ENCODE measurements at regions not wholly inside any gene's neighbourhood (a gene's known extent, or its start where the extent isn't known, plus 50 kb on each side); places are given as distances from the start of the nearest gene placed in this dataset.
A peak's percentile ranks its signal among the peaks of the same experiment; 100 is the strongest.

GRCh38 chr11:127133061-127133460, 132.5 kb upstream of the KIRREL3 start:
- DNase-seq (ENCODE audit: low spot score in 2 of 2) (no peak), ATAC-seq (no peak)
- H3K36me3 Mint-ChIP-seq, result no peaks in the 10 kb centered on the region
- no peak overlapping the region for H3K27ac Mint-ChIP-seq
- H3K9me3 Mint-ChIP-seq, result peaks cover 0 to 3% of the 10 kb centered on the region in 2 donors

GRCh38 chr11:127130321-127130720, 129.8 kb upstream of the KIRREL3 start:
- Mint-ChIP-seq H3K27ac (no peak overlapping the region), H3K36me3 (no peaks in the 10 kb centered on the region), H3K9me3 (peaks cover 0 to 9% of the 10 kb centered on the region in 2 donors)
- DNase-seq (ENCODE audit: low spot score in 2 of 2) (no peak), ATAC-seq (no peak)

GRCh38 chr11:127126986-127127385, 126.4 kb upstream of the KIRREL3 start:
- DNase-seq (ENCODE audit: low spot score in 2 of 2) (no peak), ATAC-seq (no peak)
- no peak overlapping the region for H3K27ac Mint-ChIP-seq
- no peaks in the 10 kb centered on the region for H3K36me3 Mint-ChIP-seq
- peaks cover 0 to 7% of the 10 kb centered on the region in 2 donors for H3K9me3 Mint-ChIP-seq

GRCh38 chr11:127119356-127119755, 118.8 kb upstream of the KIRREL3 start:
- H3K36me3 Mint-ChIP-seq, result no peaks in the 10 kb centered on the region
- DNase-seq (ENCODE audit: low spot score in 2 of 2) (no peak), ATAC-seq (no peak)
- no peaks in the 10 kb centered on the region for H3K9me3 Mint-ChIP-seq
- H3K27ac Mint-ChIP-seq, result no peak overlapping the region

GRCh38 chr11:127118811-127119210, 118.2 kb upstream of the KIRREL3 start:
- no peaks in the 10 kb centered on the region for H3K9me3 Mint-ChIP-seq
- DNase-seq (ENCODE audit: low spot score in 2 of 2) (no peak), ATAC-seq (no peak)
- H3K36me3 Mint-ChIP-seq, result no peaks in the 10 kb centered on the region
- H3K27ac Mint-ChIP-seq, result no peak overlapping the region

- ATAC-seq (no peak), DNase-seq (ENCODE audit: low spot score in 2 of 2) (no peak)
- Mint-ChIP-seq H3K9me3 (no peaks in the 10 kb centered on the region), H3K36me3 (no peaks in the 10 kb centered on the region), H3K27ac (no peak overlapping the region)
These were observed 116.7 kb upstream of the KIRREL3 start for GRCh38 chr11:127117231-127117739.

GRCh38 chr11:127115844-127116243, 115.3 kb upstream of the KIRREL3 start:
- ATAC-seq, result no peak
- DNase-seq (ENCODE audit: low spot score in 2 of 2), result no peak
- no peak overlapping the region for H3K27ac Mint-ChIP-seq
- H3K36me3 Mint-ChIP-seq, result no peaks in the 10 kb centered on the region
- H3K9me3 Mint-ChIP-seq, result no peaks in the 10 kb centered on the region

- no peak for DNase-seq (ENCODE audit: low spot score in 2 of 2)
- no peaks in the 10 kb centered on the region for H3K36me3 Mint-ChIP-seq
- no peak for ATAC-seq
- no peaks in the 10 kb centered on the region for H3K9me3 Mint-ChIP-seq
- H3K27ac Mint-ChIP-seq, result no peak overlapping the region
These were observed 113.5 kb upstream of the KIRREL3 start for GRCh38 chr11:127114035-127114434.

- H3K9me3 Mint-ChIP-seq, result no peaks in the 10 kb centered on the region
- DNase-seq (ENCODE audit: low spot score in 2 of 2), result no peak
- H3K36me3 Mint-ChIP-seq, result no peaks in the 10 kb centered on the region
- peak overlapping the region in 1 of 2 donors; percentile 26 for H3K27ac Mint-ChIP-seq
- no peak for ATAC-seq
These were observed 110.0 kb upstream of the KIRREL3 start for GRCh38 chr11:127110542-127110941.

- H3K36me3 Mint-ChIP-seq, result no peaks in the 10 kb centered on the region
- no peak overlapping the region for H3K27ac Mint-ChIP-seq
- H3K9me3 Mint-ChIP-seq, result no peaks in the 10 kb centered on the region
- no peak for DNase-seq (ENCODE audit: low spot score in 2 of 2)
- ATAC-seq, result no peak
These were observed 109.4 kb upstream of the KIRREL3 start for GRCh38 chr11:127109796-127110480.

- DNase-seq (ENCODE audit: low spot score in 2 of 2), result no peak
- H3K27ac Mint-ChIP-seq, result no peak overlapping the region
- peaks cover 0 to 4% of the 10 kb centered on the region in 2 donors for H3K9me3 Mint-ChIP-seq
- no peak for ATAC-seq
- H3K36me3 Mint-ChIP-seq, result no peaks in the 10 kb centered on the region
These were observed 108.3 kb upstream of the KIRREL3 start for GRCh38 chr11:127108838-127109237.

- Mint-ChIP-seq H3K9me3 (peaks cover 0 to 4% of the 10 kb centered on the region in 2 donors), H3K36me3 (no peaks in the 10 kb centered on the region), H3K27ac (no peak overlapping the region)
- no peak for DNase-seq (ENCODE audit: low spot score in 2 of 2)
- no peak for ATAC-seq
These were observed 106.4 kb upstream of the KIRREL3 start for GRCh38 chr11:127106938-127107337.

- H3K27ac Mint-ChIP-seq, result no peak overlapping the region
- DNase-seq (ENCODE audit: low spot score in 2 of 2) (no peak), ATAC-seq (no peak)
- peaks cover 0 to 4% of the 10 kb centered on the region in 2 donors for H3K9me3 Mint-ChIP-seq
- H3K36me3 Mint-ChIP-seq, result no peaks in the 10 kb centered on the region
These were observed 105.3 kb upstream of the KIRREL3 start for GRCh38 chr11:127105593-127106541.

- no peak for ATAC-seq
- H3K36me3 Mint-ChIP-seq, result no peaks in the 10 kb centered on the region
- H3K9me3 Mint-ChIP-seq, result peaks cover 0 to 4% of the 10 kb centered on the region in 2 donors
- DNase-seq (ENCODE audit: low spot score in 2 of 2), result no peak
- no peak overlapping the region for H3K27ac Mint-ChIP-seq
These were observed 103.2 kb upstream of the KIRREL3 start for GRCh38 chr11:127103586-127104388.

GRCh38 chr11:127098684-127099083, 98.1 kb upstream of the KIRREL3 start:
- Mint-ChIP-seq H3K36me3 (no peaks in the 10 kb centered on the region), H3K9me3 (no peaks in the 10 kb centered on the region), H3K27ac (no peak overlapping the region)
- ATAC-seq (no peak), DNase-seq (ENCODE audit: low spot score in 2 of 2) (no peak)

GRCh38 chr11:127080735-127081134, 80.2 kb upstream of the KIRREL3 start:
- DNase-seq (ENCODE audit: low spot score in 2 of 2), result no peak
- Mint-ChIP-seq H3K27ac (no peak overlapping the region), H3K9me3 (no peaks in the 10 kb centered on the region), H3K36me3 (no peaks in the 10 kb centered on the region)
- ATAC-seq, result no peak

GRCh38 chr11:127075758-127076157, 75.2 kb upstream of the KIRREL3 start:
- ATAC-seq, result no peak
- no peak overlapping the region for H3K27ac Mint-ChIP-seq
- no peaks in the 10 kb centered on the region for H3K36me3 Mint-ChIP-seq
- DNase-seq (ENCODE audit: low spot score in 2 of 2), result no peak
- no peaks in the 10 kb centered on the region for H3K9me3 Mint-ChIP-seq

Data from activated naive CD4-positive, alpha-beta T cell treated with anti-CD3 and anti-CD28 coated beads, Interleukin-2, amount 50 U/mL, for 72 hours (primary cell).